ENCODE measurements at regions not wholly inside any gene's neighbourhood (a gene's known extent, or its start where the extent isn't known, plus 50 kb on each side); places are given as distances from the start of the nearest gene placed in this dataset.

GRCh38 chr17:77745702-77746101 lies 212.8 kb upstream of the TNRC6C start:
- Mint-ChIP-seq H3K4me3 (no peak overlapping the region), H3K36me3 (no peaks in the 10 kb centered on the region), H3K27ac (no peak overlapping the region), H3K9me3 (no peaks in the 10 kb centered on the region), H3K27me3 (ENCODE audit: low read depth) (peaks cover 10% of the 10 kb centered on the region), H3K4me1 (peaks cover 40% of the 10 kb centered on the region)
- DNase-seq (ENCODE audit: low spot score), result no peak
- POLR2A ChIA-PET, result no interaction called here
- TF ChIP-seq HMGXB4 (CRISPR knock-in tag; IDR thresholded peaks at IDR 0.05) (no peak), ZNF317 (CRISPR knock-in tag; IDR thresholded peaks at IDR 0.05; ENCODE audit: borderline replicate concordance, low read depth) (no peak), ZNF671 (CRISPR knock-in tag; IDR thresholded peaks at IDR 0.05) (no peak), ZNF281 (CRISPR knock-in tag; IDR thresholded peaks at IDR 0.05) (no peak), SP1 (CRISPR knock-in tag; conservative IDR thresholded peaks at IDR 0.05) (no peak), MAX (CRISPR knock-in tag; IDR thresholded peaks at IDR 0.05) (no peak)
- CTCF ChIA-PET, result interaction anchor here (1.3 kb wide), 1 partner anchor 147 kb away, joined by 3 read pairs; no protein-coding TSS in a partner anchor
- ATAC-seq, result no peak

- ATAC-seq (no peak), DNase-seq (ENCODE audit: low spot score) (peak; percentile 5)
- ChIA-PET CTCF (interaction anchor here (0.9 to 1.5 kb wide), 4 partner anchors 10 to 204 kb away, joined by 3 read pairs; no protein-coding TSS in a partner anchor), POLR2A (no interaction called here)
- no peak for TF ChIP-seq ZSCAN18 (CRISPR knock-in tag; IDR thresholded peaks at IDR 0.05)
- TF ChIP-seq MAX (CRISPR knock-in tag; IDR thresholded peaks at IDR 0.05), result no peak
- no peak for TF ChIP-seq JUN (CRISPR knock-in tag; IDR thresholded peaks at IDR 0.05)
- no peak for TF ChIP-seq ELF4 (CRISPR knock-in tag; IDR thresholded peaks at IDR 0.05; ENCODE audit: low read depth)
- TF ChIP-seq ATF2 (CRISPR knock-in tag; IDR thresholded peaks at IDR 0.05; ENCODE audit: borderline replicate concordance, low read depth), result no peak
- no peak for TF ChIP-seq E2F5 (CRISPR knock-in tag; IDR thresholded peaks at IDR 0.05)
- TF ChIP-seq ZNF671 (CRISPR knock-in tag; IDR thresholded peaks at IDR 0.05), result no peak
- TF ChIP-seq SOX15 (CRISPR knock-in tag; IDR thresholded peaks at IDR 0.05), result no peak
- Mint-ChIP-seq H3K36me3 (no peaks in the 10 kb centered on the region), H3K27me3 (ENCODE audit: low read depth) (peaks cover 10% of the 10 kb centered on the region), H3K4me3 (no peak overlapping the region), H3K27ac (no peak overlapping the region), H3K9me3 (no peaks in the 10 kb centered on the region), H3K4me1 (peaks cover 40% of the 10 kb centered on the region)
Observed at GRCh38 chr17:77746393-77746792, 212.1 kb upstream of the TNRC6C start.

Measured in WTC11 (cell line).